BLaER1 treated with 17β-estradiol and CSF1 and Interleukin-3, amounts not matched to agents 10 nM and 100 nM (cell line): ENCODE measurements at regions not wholly inside any gene's neighbourhood (a gene's known extent, or its start where the extent isn't known, plus 50 kb on each side); places are given as distances from the start of the nearest gene placed in this dataset.
"Not testable (repeated sequence)": the region's sequence is repeated elsewhere in the genome, so short reads cannot be mapped to it uniquely, and the experiment has no call there.

Experiments
- H3K27ac ChIP-seq, 11 experiments: shearing (Covaris generic); formaldehyde crosslinking; 2 replicates each; pipeline ENCODE4 v1.8.1; 2022
- H3K27me3 ChIP-seq, 11 experiments: shearing (Covaris generic); formaldehyde crosslinking; 2 replicates each; pipeline ENCODE4 v1.8.1; 2022
- H3K36me3 ChIP-seq, 11 experiments: shearing (Covaris generic); formaldehyde crosslinking; 2 replicates each; pipeline ENCODE4 v1.8.1; 2022
- H3K4me1 ChIP-seq, 10 experiments: shearing (Covaris generic); formaldehyde crosslinking; 2 replicates each; pipeline ENCODE4 v1.8.1; 2022
- H3K4me2 ChIP-seq, 11 experiments: shearing (Covaris generic); formaldehyde crosslinking; 2 replicates each; pipeline ENCODE4 v1.8.1; 2022
- H3K4me3 ChIP-seq, 10 experiments: shearing (Covaris generic); formaldehyde crosslinking; 2 replicates each; pipeline ENCODE4 v1.8.1; 2022
- H3K9ac ChIP-seq, 11 experiments: shearing (Covaris generic); formaldehyde crosslinking; 2 replicates each; pipeline ENCODE4 v1.8.1; 2022
- H3K9me3 ChIP-seq, 11 experiments: shearing (Covaris generic); formaldehyde crosslinking; replicated peaks in 1 of 11; 2 replicates each; pipeline ENCODE4 v1.8.1; 2022
- H4K20me1 ChIP-seq, 11 experiments: shearing (Covaris generic); formaldehyde crosslinking; 2 replicates each; pipeline ENCODE4 v1.8.1; 2022
- Cebpa-rat ChIP-seq, 11 experiments: shearing (Covaris generic); IDR thresholded peaks; 2 replicates each; pipeline ENCODE4 v1.8.1; 2022

DNA sequence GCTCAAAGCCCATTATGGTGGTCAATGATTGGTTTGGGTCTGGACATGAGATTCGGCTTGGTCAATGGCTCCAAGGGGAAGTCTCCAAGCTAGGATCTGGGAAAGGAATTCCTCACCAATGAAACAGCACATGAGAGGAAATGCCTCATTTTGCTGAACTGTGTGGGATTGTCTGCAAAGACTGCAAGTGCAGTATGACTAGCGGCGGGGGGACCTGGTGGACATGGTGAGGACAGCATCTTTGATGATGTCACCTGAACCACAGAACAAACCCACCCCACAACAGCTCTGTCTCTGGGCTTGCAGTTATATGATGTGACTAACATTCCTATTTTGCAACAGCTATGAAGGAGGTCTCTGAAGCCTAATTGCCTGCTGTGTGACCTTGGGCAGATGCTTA is 50.6 kb upstream of the NKD1 start:
- TF ChIP-seq Cebpa-rat (IDR thresholded peaks at IDR 0.05), result no peak
- no peak overlapping the region for H3K9ac ChIP-seq
- no peaks in the 10 kb centered on the region for H4K20me1 ChIP-seq
- H3K4me3 ChIP-seq, result no peak overlapping the region
- no peak overlapping the region for H3K27ac ChIP-seq
- H3K4me2 ChIP-seq, result no peak overlapping the region
- H3K27me3 ChIP-seq, result no peaks in the 10 kb centered on the region
- no peaks in the 10 kb centered on the region for H3K36me3 ChIP-seq
- H3K4me1 ChIP-seq, result peaks cover 0 to 8% (median 5%) of the 10 kb centered on the region in 10 experiments; a peak in 9 of 20 replicates
- peaks cover 0 to 20% (median 0%) of the 10 kb centered on the region in 11 experiments; a peak in 5 of 22 replicates for H3K9me3 ChIP-seq

GRCh38 chr16:50496990-50497389 is 51.2 kb upstream of the NKD1 start:
- no peaks in the 10 kb centered on the region for H4K20me1 ChIP-seq
- H3K4me1 ChIP-seq, result 0 out of 20 replicates have a peak, but pooled peaks cover 0 to 2% (median 0%) of the 10 kb centered on the region in 10 experiments
- no peak overlapping the region for H3K9ac ChIP-seq
- no peak overlapping the region for H3K27ac ChIP-seq
- H3K4me2 ChIP-seq, result no peak overlapping the region
- no peaks in the 10 kb centered on the region for H3K27me3 ChIP-seq
- TF ChIP-seq Cebpa-rat (IDR thresholded peaks at IDR 0.05), result no peak
- H3K4me3 ChIP-seq, result no peak overlapping the region
- no peaks in the 10 kb centered on the region for H3K36me3 ChIP-seq
- peaks cover 0 to 19% (median 0%) of the 10 kb centered on the region in 11 experiments; a peak in 5 of 22 replicates for H3K9me3 ChIP-seq

DNA sequence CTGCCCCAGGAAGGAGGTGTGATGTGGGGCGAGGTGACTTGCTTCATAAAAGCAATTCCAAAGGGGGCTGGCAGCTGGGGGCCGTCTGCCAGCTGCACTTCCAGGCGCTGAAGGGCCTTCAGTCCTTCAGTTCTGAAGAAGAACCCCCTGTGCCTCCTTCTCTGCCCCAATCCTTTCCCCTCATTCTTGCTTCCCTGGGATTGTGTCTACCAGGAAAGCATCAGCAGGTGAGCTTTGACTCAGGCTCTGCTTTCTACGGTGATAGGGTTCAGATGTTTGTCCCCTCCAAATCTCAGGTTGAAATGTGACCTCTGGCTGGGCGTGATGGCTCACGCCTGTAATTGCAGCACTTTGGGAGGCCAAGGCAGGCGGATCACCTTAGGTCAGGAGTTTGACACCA is 52.5 kb upstream of the NKD1 start:
- no peaks in the 10 kb centered on the region for H3K4me1 ChIP-seq
- no peak overlapping the region for H3K27ac ChIP-seq
- peaks cover 0 to 14% (median 0%) of the 10 kb centered on the region in 11 experiments; a peak in 4 of 22 replicates for H3K9me3 ChIP-seq
- TF ChIP-seq Cebpa-rat (IDR thresholded peaks at IDR 0.05), result no peak
- no peaks in the 10 kb centered on the region for H3K27me3 ChIP-seq
- H3K36me3 ChIP-seq, result no peaks in the 10 kb centered on the region
- no peak overlapping the region for H3K4me3 ChIP-seq
- H4K20me1 ChIP-seq, result no peaks in the 10 kb centered on the region
- H3K9ac ChIP-seq, result no peak overlapping the region
- no peak overlapping the region for H3K4me2 ChIP-seq

DNA sequence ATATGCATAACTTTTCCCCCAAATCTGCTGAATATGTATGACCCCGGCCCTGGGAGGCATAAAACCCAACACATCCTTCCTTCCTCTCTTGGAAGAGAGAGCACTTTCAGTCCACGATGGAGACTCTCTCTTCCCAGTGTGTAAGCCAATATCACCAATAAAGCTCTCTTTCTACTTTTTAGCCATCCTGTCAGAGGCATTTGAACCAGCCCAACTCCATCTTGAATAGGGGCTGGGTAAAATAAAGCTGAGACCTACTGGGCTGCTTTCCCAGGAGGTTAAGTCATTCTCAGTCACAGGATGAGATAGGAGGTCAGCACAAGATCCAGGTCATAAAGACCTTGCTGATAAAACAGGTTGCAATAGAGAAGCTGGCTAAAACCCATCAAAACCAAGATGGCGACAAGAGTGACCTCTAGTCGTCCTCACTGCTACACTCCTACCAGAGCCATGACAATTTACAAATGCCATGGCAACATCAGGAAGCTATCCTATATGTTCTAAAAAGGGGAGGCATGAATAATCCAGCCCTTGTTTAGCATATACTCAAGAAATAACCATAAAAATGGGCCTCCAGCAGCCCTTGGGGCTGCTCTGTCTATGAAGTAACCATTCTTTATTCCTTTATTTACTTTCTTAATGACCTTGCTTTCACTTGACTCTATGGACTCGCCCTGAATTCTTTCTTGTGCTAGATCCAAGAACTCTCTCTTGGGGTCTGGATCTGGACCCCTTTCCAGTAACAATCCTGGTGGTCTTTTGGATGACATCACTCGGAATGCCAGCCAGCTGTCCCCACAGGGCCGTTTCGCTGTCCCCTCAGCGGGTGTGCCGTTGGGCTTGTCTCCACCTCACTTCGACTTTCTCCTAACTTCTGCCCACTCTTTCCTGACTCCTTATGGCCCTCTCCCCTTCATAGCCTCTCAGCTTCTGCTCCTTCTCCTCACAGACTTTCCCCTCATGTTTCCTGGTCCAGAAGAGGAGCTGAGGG is 53.4 kb upstream of the NKD1 start:
- H3K4me3 ChIP-seq, result no peak overlapping the region
- no peaks in the 10 kb centered on the region for H3K36me3 ChIP-seq
- H3K4me2 ChIP-seq, result no peak overlapping the region
- no peaks in the 10 kb centered on the region for H4K20me1 ChIP-seq
- peaks cover 0 to 13% (median 0%) of the 10 kb centered on the region in 11 experiments; a peak in 6 of 22 replicates for H3K9me3 ChIP-seq
- no peak overlapping the region for H3K27ac ChIP-seq
- no peak for TF ChIP-seq Cebpa-rat (IDR thresholded peaks at IDR 0.05)
- no peaks in the 10 kb centered on the region for H3K4me1 ChIP-seq
- no peak overlapping the region for H3K9ac ChIP-seq
- no peaks in the 10 kb centered on the region for H3K27me3 ChIP-seq

DNA sequence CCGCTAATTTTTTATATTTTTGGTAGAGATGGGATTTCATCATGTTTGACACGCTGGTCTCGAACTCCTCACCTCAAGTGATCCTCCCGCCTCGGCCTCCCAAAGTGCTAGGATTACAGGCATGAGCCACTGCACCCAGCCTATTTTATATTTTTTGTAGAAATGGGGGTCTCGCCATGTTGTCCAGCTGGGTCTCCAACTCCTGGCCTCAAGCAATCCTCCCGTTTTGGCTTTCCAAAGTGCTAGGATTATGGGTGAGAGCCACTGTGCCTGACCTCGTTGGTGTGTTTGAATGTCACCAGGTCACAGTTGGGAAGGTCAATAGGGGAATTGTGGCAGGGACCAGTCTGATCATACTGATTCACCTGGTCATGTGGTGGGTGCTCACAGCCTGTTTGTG is 56.7 kb upstream of the NKD1 start:
- peaks cover 0 to 19% (median under 1%) of the 10 kb centered on the region in 11 experiments; a peak in 10 of 22 replicates for H3K9me3 ChIP-seq
- no peaks in the 10 kb centered on the region for H3K36me3 ChIP-seq
- H3K27ac ChIP-seq, result no peak overlapping the region
- H3K27me3 ChIP-seq, result no peaks in the 10 kb centered on the region
- no peak overlapping the region for H3K4me2 ChIP-seq
- H3K9ac ChIP-seq, result no peak overlapping the region
- H3K4me3 ChIP-seq, result no peak overlapping the region
- H3K4me1 ChIP-seq, result no peaks in the 10 kb centered on the region
- H4K20me1 ChIP-seq, result no peaks in the 10 kb centered on the region
- no peak for TF ChIP-seq Cebpa-rat (IDR thresholded peaks at IDR 0.05)

DNA sequence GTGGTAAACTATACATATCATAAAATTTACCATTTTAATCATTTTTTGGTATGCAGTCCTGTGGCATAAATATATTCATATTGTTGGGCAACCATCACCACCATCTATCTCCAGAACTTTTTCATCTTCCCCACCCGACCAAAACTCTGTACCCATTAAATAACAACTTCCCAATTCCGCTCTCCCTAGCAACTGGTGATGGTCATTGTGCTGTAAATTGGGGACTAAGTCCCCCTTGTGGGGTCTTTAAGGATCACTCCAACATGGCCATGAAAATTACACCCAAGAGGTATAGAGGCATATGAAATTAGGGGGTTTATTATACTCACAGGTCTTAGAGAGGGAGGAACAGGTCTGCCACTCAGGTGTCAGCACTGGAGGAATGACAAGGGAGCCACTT is 57.4 kb upstream of the NKD1 start:
- Histone ChIP-seq H3K9ac (no peak overlapping the region), H3K4me1 (no peaks in the 10 kb centered on the region), H3K36me3 (no peaks in the 10 kb centered on the region), H3K27me3 (no peaks in the 10 kb centered on the region), H3K4me2 (no peak overlapping the region), H3K27ac (no peak overlapping the region), H3K9me3 (peaks cover 0 to 21% (median 6%) of the 10 kb centered on the region in 11 experiments; a peak in 17 of 22 replicates), H4K20me1 (no peaks in the 10 kb centered on the region), H3K4me3 (no peak overlapping the region)
- TF ChIP-seq Cebpa-rat (IDR thresholded peaks at IDR 0.05), result no peak

DNA sequence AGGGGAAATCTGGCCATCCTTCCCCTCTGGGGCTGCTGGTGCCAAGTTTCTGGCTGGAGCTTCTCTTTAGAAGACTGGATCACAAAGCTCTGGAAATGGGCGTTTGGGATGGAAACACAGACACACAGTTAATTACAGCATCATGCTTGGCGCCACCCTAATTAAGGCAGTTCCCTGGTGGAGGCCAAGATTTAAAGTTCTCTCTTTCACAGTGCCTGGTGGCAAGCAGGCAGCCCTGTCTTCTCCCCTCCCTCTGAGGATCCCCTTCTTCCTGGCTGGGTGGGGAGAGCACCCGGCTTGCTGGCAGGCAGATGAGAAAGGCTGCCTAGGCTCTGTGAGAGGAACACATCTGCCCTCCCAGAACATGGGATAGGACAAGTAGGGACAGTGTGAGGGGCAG is 59.0 kb upstream of the NKD1 start:
- peaks cover 14 to 29% (median 18%) of the 10 kb centered on the region in 11 experiments for H3K9me3 ChIP-seq
- H3K27me3 ChIP-seq, result no peaks in the 10 kb centered on the region
- no peaks in the 10 kb centered on the region for H4K20me1 ChIP-seq
- H3K4me1 ChIP-seq, result no peaks in the 10 kb centered on the region
- no peak overlapping the region for H3K9ac ChIP-seq
- no peak overlapping the region for H3K4me2 ChIP-seq
- H3K36me3 ChIP-seq, result no peaks in the 10 kb centered on the region
- H3K4me3 ChIP-seq, result no peak overlapping the region
- no peak overlapping the region for H3K27ac ChIP-seq
- no peak for TF ChIP-seq Cebpa-rat (IDR thresholded peaks at IDR 0.05)

- H3K27ac ChIP-seq, result no peak overlapping the region
- no peak overlapping the region for H3K9ac ChIP-seq
- no peaks in the 10 kb centered on the region for H3K4me1 ChIP-seq
- H4K20me1 ChIP-seq, result no peaks in the 10 kb centered on the region
- no peaks in the 10 kb centered on the region for H3K27me3 ChIP-seq
- H3K36me3 ChIP-seq, result no peaks in the 10 kb centered on the region
- no peak for TF ChIP-seq Cebpa-rat (IDR thresholded peaks at IDR 0.05)
- H3K9me3 ChIP-seq, result peaks cover 17 to 42% (median 29%) of the 10 kb centered on the region in 11 experiments
- H3K4me2 ChIP-seq, result no peak overlapping the region
- no peak overlapping the region for H3K4me3 ChIP-seq
Measured at GRCh38 chr16:50487528-50487927, 60.7 kb upstream of the NKD1 start.

- H3K4me3 ChIP-seq, H3K4me2 ChIP-seq, H3K4me1 ChIP-seq: not testable (repeated sequence)
Measured at GRCh38 chr16:50486162-50486561, 62.0 kb upstream of the NKD1 start.

DNA sequence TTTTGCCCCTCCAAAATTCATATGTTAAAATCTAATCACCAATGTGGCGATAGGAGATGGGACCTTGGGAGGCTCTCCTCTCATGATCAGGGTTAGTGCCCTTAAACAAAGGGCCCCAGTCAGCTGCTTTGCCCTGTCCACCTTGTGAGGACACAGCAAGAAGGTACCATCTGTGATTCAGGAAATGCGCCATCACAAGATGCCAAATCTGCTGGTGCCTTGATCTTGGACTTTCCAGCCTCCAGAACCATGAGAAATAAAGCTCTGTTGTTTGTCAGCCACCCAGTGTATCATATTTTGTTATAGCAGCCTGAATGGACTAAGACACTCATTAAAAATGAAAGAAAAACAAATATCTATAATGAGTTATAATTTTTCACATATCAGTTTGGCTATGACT is 63.0 kb upstream of the NKD1 start:
- H3K9me3 ChIP-seq, result peaks cover 17 to 43% (median 29%) of the 10 kb centered on the region in 11 experiments
- no peak overlapping the region for H3K9ac ChIP-seq
- H3K27ac ChIP-seq, result no peak overlapping the region
- no peaks in the 10 kb centered on the region for H4K20me1 ChIP-seq
- H3K4me2 ChIP-seq, result no peak overlapping the region
- H3K36me3 ChIP-seq, result no peaks in the 10 kb centered on the region
- no peaks in the 10 kb centered on the region for H3K27me3 ChIP-seq
- TF ChIP-seq Cebpa-rat (IDR thresholded peaks at IDR 0.05), result no peak
- no peak overlapping the region for H3K4me3 ChIP-seq
- H3K4me1 ChIP-seq, result no peaks in the 10 kb centered on the region

More at GRCh38 chr16:50486162-50486561, 62.0 kb upstream of the NKD1 start:
- H3K27ac ChIP-seq, H4K20me1 ChIP-seq, H3K36me3 ChIP-seq, H3K9ac ChIP-seq, H3K27me3 ChIP-seq: not testable (repeated sequence)
- peaks cover 17 to 44% (median 29%) of the 10 kb centered on the region in 11 experiments for H3K9me3 ChIP-seq
